Ishikawa (cell line): ENCODE measurements at regions not wholly inside any gene's neighbourhood (a gene's known extent, or its start where the extent isn't known, plus 50 kb on each side); places are given as distances from the start of the nearest gene placed in this dataset.

Experiments used
- CREB1 ChIP-seq: IDR thresholded peaks from 2 replicates; pipeline ENCODE4 v1.6.1; 2012; ENCODE audit warnings: low read depth
- MAX ChIP-seq: IDR thresholded peaks from 2 replicates; pipeline ENCODE4 v1.6.1; 2012
- YY1 ChIP-seq: IDR thresholded peaks from 2 replicates; pipeline ENCODE4 v1.6.1; 2012; ENCODE audit warnings: low read depth

- no peak for TF ChIP-seq YY1
- no peak for TF ChIP-seq MAX
- TF ChIP-seq CREB1, result no peak
Measured at GRCh38 chr1:104768466-104768865, 1018.8 kb downstream of the AMY1C start.
